ENCODE measurements at regions not wholly inside any gene's neighbourhood (a gene's known extent, or its start where the extent isn't known, plus 50 kb on each side); places are given as distances from the start of the nearest gene placed in this dataset.
A peak's percentile ranks its signal among the peaks of the same experiment; 100 is the strongest.
"Not testable (repeated sequence)": the region's sequence is repeated elsewhere in the genome, so short reads cannot be mapped to it uniquely, and the experiment has no call there.

- no peak for DNase-seq (ENCODE audit: low read depth)
Measured at GRCh38 chr21:27772816-27773215, 805.9 kb upstream of the ADAMTS5 start.

GRCh38 chr21:27771938-27772483 is 805.1 kb upstream of the ADAMTS5 start:
- no peak for DNase-seq (ENCODE audit: low read depth)

- DNase-seq (ENCODE audit: low read depth): no peak
Measured at GRCh38 chr21:27769763-27770162, 802.9 kb upstream of the ADAMTS5 start.

- DNase-seq (ENCODE audit: low read depth): not testable (repeated sequence)
Measured at GRCh38 chr21:27768046-27768637, 801.3 kb upstream of the ADAMTS5 start.

- no peak for DNase-seq (ENCODE audit: low read depth)
Measured at GRCh38 chr21:27764056-27764455, 797.2 kb upstream of the ADAMTS5 start.

- peak; percentile 3 for DNase-seq (ENCODE audit: low read depth)
Measured at GRCh38 chr21:27761623-27762022, 794.7 kb upstream of the ADAMTS5 start.

GRCh38 chr21:27759820-27760219 is 792.9 kb upstream of the ADAMTS5 start:
- no peak for DNase-seq (ENCODE audit: low read depth)

GRCh38 chr21:27759091-27759659 is 792.3 kb upstream of the ADAMTS5 start:
- no peak for DNase-seq (ENCODE audit: low read depth)

GRCh38 chr21:27756191-27756590 is 789.3 kb upstream of the ADAMTS5 start:
- no peak for DNase-seq (ENCODE audit: low read depth)

GRCh38 chr21:27743971-27744564 is 777.2 kb upstream of the ADAMTS5 start:
- no peak for DNase-seq (ENCODE audit: low read depth)

GRCh38 chr21:27741736-27742135 is 774.8 kb upstream of the ADAMTS5 start:
- DNase-seq (ENCODE audit: low read depth): no peak

- DNase-seq (ENCODE audit: low read depth): no peak
Measured at GRCh38 chr21:27740084-27740483, 773.2 kb upstream of the ADAMTS5 start.

- DNase-seq (ENCODE audit: low read depth): no peak
Measured at GRCh38 chr21:27739187-27739586, 772.3 kb upstream of the ADAMTS5 start.

GRCh38 chr21:27735699-27736098 is 768.8 kb upstream of the ADAMTS5 start:
- DNase-seq (ENCODE audit: low read depth): no peak

GRCh38 chr21:27734146-27734545 is 767.3 kb upstream of the ADAMTS5 start:
- DNase-seq (ENCODE audit: low read depth): peak; percentile 62

GRCh38 chr21:27725916-27726315 is 759.0 kb upstream of the ADAMTS5 start:
- DNase-seq (ENCODE audit: low read depth): no peak

GRCh38 chr21:27722095-27722494 is 755.2 kb upstream of the ADAMTS5 start:
- peak; percentile 73 for DNase-seq (ENCODE audit: low read depth)

- DNase-seq (ENCODE audit: low read depth): no peak
Measured at GRCh38 chr21:27721675-27722074, 754.8 kb upstream of the ADAMTS5 start.

GRCh38 chr21:27719226-27719625 is 752.3 kb upstream of the ADAMTS5 start:
- peak; percentile 7 for DNase-seq (ENCODE audit: low read depth)

- DNase-seq (ENCODE audit: low read depth): no peak
Measured at GRCh38 chr21:27715131-27715530, 748.2 kb upstream of the ADAMTS5 start.

GRCh38 chr21:27713154-27714109 is 746.5 kb upstream of the ADAMTS5 start:
- DNase-seq (ENCODE audit: low read depth): no peak

- peak; percentile 25 for DNase-seq (ENCODE audit: low read depth)
Measured at GRCh38 chr21:27704567-27705166, 737.8 kb upstream of the ADAMTS5 start.

Data from renal cortical epithelial cell (primary cell).